ENCODE measurements at regions not wholly inside any gene's neighbourhood (a gene's known extent, or its start where the extent isn't known, plus 50 kb on each side); places are given as distances from the start of the nearest gene placed in this dataset.

DNA sequence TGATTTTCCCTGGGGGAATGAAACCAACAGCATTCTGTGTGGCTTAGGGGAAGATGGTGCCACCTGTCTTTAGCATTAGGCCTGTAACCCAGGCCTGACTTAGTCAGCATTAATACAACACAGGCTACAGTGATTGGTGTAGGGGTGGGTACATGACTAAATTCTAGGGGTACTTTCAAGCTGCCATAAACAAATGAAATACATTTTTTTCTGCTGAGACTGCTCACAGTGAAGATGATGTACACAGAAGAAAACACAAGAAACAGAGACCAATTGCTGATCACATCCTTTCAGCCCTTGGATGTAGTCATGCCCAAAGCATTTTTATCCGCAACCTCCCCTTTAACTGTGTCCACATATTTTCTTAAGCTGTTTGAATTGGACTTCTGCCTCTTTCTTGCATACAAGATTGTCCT is 527.2 kb downstream of the KCTD16 start:
- Histone ChIP-seq H3K27ac (no peak overlapping the region), H3K4me2 (no peak overlapping the region), H3K4me1 (no peaks in the 10 kb centered on the region), H3K4me3 (no peak overlapping the region), H3K9me3 (no peaks in the 10 kb centered on the region)
- DNase-seq (ENCODE audit: low read depth in 1 of 2, low spot score in 1 of 2) = peak in 1 of 2 experiments; percentile 10
- FAIRE-seq = no peak
- POLR2A ChIA-PET = no interaction called here
- WGBS (ENCODE audit: missing lambda C conversion rate) = 29% methylated on average over 1 of the region's 1 CpG
- CTCF ChIA-PET = interaction anchor here (0.6 to 1.3 kb wide), 2 partner anchors 8 to 471 kb away, joined by 3 to 4 read pairs; no protein-coding TSS in a partner anchor
- ATAC-seq = peak; percentile 60 to 66
- TF ChIP-seq MYC (IDR thresholded peaks at IDR 0.05; ENCODE audit: borderline replicate concordance, low read length) (no peak), ZNF302 (CRISPR knock-in tag; IDR thresholded peaks at IDR 0.05) (no peak), GATA3 (IDR thresholded peaks at IDR 0.05; ENCODE audit: borderline replicate concordance) (no peak), RCOR1 (IDR thresholded peaks at IDR 0.05; ENCODE audit: low read depth, low read length) (no peak), CBX8 (IDR thresholded peaks at IDR 0.05) (no peak), E2F6 (IDR thresholded peaks at IDR 0.05; ENCODE audit: borderline replicate concordance, low read depth) (no peak), RAD21 (conservative IDR thresholded peaks at IDR 0.05 in 1 of 2, IDR thresholded peaks at IDR 0.05 in 1 of 2) (no peak), CBX2 (IDR thresholded peaks at IDR 0.05; ENCODE audit: borderline replicate concordance, low read depth) (no peak), KDM5A (IDR thresholded peaks at IDR 0.05) (no peak), CHD4 (IDR thresholded peaks at IDR 0.05; ENCODE audit: borderline replicate concordance) (no peak), CHD2 (IDR thresholded peaks at IDR 0.05; ENCODE audit: low read length, partially characterized antibody) (no peak), JUNB (IDR thresholded peaks at IDR 0.05) (no peak), SREBF2 (IDR thresholded peaks at IDR 0.05) (no peak), HDAC2 (IDR thresholded peaks at IDR 0.05) (no peak), BCL3 (IDR thresholded peaks at IDR 0.05) (no peak), ZSCAN20 (CRISPR knock-in tag; IDR thresholded peaks at IDR 0.05) (no peak), USF2 (IDR thresholded peaks at IDR 0.05) (no peak), MAX (IDR thresholded peaks at IDR 0.05) (no peak), POLR2A (IDR thresholded peaks at IDR 0.05; ENCODE audit: low read length) (no peak)
- TF ChIP-seq, protein P1, sequence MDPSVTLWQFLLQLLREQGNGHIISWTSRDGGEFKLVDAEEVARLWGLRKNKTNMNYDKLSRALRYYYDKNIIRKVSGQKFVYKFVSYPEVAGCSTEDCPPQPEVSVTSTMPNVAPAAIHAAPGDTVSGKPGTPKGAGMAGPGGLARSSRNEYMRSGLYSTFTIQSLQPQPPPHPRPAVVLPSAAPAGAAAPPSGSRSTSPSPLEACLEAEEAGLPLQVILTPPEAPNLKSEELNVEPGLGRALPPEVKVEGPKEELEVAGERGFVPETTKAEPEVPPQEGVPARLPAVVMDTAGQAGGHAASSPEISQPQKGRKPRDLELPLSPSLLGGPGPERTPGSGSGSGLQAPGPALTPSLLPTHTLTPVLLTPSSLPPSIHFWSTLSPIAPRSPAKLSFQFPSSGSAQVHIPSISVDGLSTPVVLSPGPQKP (IDR thresholded peaks at IDR 0.05; ENCODE audit: low read depth, low read length) = no peak

DNA sequence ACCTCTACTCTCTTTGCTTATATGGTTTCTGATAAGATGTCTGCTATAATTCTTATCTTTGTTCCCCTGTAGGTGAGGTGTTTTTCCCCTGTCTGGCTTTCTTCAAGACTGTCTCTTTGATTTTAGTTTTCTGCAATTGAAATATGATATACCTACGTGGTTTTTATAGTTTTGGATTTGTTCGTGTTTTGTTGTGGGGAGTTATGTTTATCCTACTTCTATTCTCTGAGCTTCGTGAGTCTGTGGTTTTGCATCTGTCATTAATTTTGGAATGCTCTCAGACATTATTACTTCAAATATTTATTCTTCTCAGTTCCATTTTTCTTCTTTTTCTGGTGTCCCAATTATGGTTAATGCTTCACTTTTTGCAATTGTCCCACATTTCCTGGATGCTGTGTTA is 521.3 kb downstream of the KCTD16 start:
- ChIA-PET POLR2A (no interaction called here), CTCF (no interaction called here)
- Histone ChIP-seq H3K27ac (no peak overlapping the region), H3K4me2 (no peak overlapping the region), H3K9me3 (no peaks in the 10 kb centered on the region), H3K4me1 (no peaks in the 10 kb centered on the region), H3K4me3 (no peak overlapping the region)
- DNase-seq (ENCODE audit: low read depth in 1 of 2, low spot score in 1 of 2) = no peak
- FAIRE-seq = no peak
- 3% methylated on average over 3 of the region's 3 CpGs for WGBS (ENCODE audit: missing lambda C conversion rate)
- no peak for ATAC-seq
- TF ChIP-seq CHD4 (IDR thresholded peaks at IDR 0.05; ENCODE audit: borderline replicate concordance) (no peak), EHF (CRISPR knock-in tag; IDR thresholded peaks at IDR 0.05) (no peak), FOSL2 (IDR thresholded peaks at IDR 0.05) (no peak), FOSL2 (CRISPR knock-in tag; IDR thresholded peaks at IDR 0.05) (no peak), EP300 (IDR thresholded peaks at IDR 0.05) (no peak), FOSB (CRISPR knock-in tag; IDR thresholded peaks at IDR 0.05) (no peak), EHMT2 (IDR thresholded peaks at IDR 0.05; ENCODE audit: low read depth) (no peak), RAD21 (conservative IDR thresholded peaks at IDR 0.05 in 1 of 2, IDR thresholded peaks at IDR 0.05 in 1 of 2) (no peak), MAZ (IDR thresholded peaks at IDR 0.05; ENCODE audit: borderline replicate concordance, low read depth, low read length) (no peak), ZSCAN20 (CRISPR knock-in tag; IDR thresholded peaks at IDR 0.05) (no peak), FOXS1 (CRISPR knock-in tag; IDR thresholded peaks at IDR 0.05) (no peak), ZNF302 (CRISPR knock-in tag; IDR thresholded peaks at IDR 0.05) (no peak), CBX8 (IDR thresholded peaks at IDR 0.05) (no peak), RARB (CRISPR knock-in tag; IDR thresholded peaks at IDR 0.05) (no peak), HDAC2 (IDR thresholded peaks at IDR 0.05) (no peak)

All from A549 (cell line).